ENCODE measurements at regions not wholly inside any gene's neighbourhood (a gene's known extent, or its start where the extent isn't known, plus 50 kb on each side); places are given as distances from the start of the nearest gene placed in this dataset.

GRCh38 chr22:27504360-27505253, 296.9 kb downstream of the MN1 start:
- TF ChIP-seq GATA2 (IDR thresholded peaks at IDR 0.05; ENCODE audit: low read depth, low read length), result no peak
- TF ChIP-seq GATA3 (IDR thresholded peaks at IDR 0.05; ENCODE audit: low read depth, low read length), result no peak
